SK-N-SH treated with all-trans-retinoic acid at 6 μM for 48 hours (cell line): ENCODE measurements at regions not wholly inside any gene's neighbourhood (a gene's known extent, or its start where the extent isn't known, plus 50 kb on each side); places are given as distances from the start of the nearest gene placed in this dataset.

Experiments used
- GLIS3 ChIP-seq: fragments of 250-450 bp; sonication (Bioruptor Pico); IDR thresholded peaks from 2 replicates; pipeline ENCODE4 v1.5.0; 2020; ENCODE audit warnings: mild to moderate bottlenecking, moderate library complexity
- RARB ChIP-seq: fragments of 250-450 bp; sonication (Bioruptor Pico); IDR thresholded peaks from 2 replicates; pipeline ENCODE4 v1.8.0; 2021; ENCODE audit warnings: mild to moderate bottlenecking, moderate library complexity
- TOX ChIP-seq: fragments of 250-450 bp; sonication (Bioruptor Pico); IDR thresholded peaks from 2 replicates; pipeline ENCODE4 v1.8.0; 2021; ENCODE audit warnings: mild to moderate bottlenecking, moderate library complexity, borderline replicate concordance
- ZFP3 ChIP-seq: fragments of 250-450 bp; sonication (Bioruptor Pico); IDR thresholded peaks from 2 replicates; pipeline ENCODE4 v1.5.0; 2020; ENCODE audit warnings: mild to moderate bottlenecking, moderate library complexity
- TF ChIP-seq, protein P1 (sequence below): fragments of 250-450 bp; sonication (Bioruptor Pico); IDR thresholded peaks from 2 replicates; pipeline ENCODE4 v1.8.0; 2020; ENCODE audit warnings: mild to moderate bottlenecking, moderate library complexity, borderline replicate concordance
- TF ChIP-seq, protein P2 (sequence below): fragments of 250-450 bp; sonication (Bioruptor Pico); IDR thresholded peaks from 2 replicates; pipeline ENCODE4 v1.5.1; 2021; ENCODE audit warnings: mild to moderate bottlenecking, moderate library complexity
- TF ChIP-seq, protein P3 (sequence below): fragments of 250-450 bp; sonication (Bioruptor Pico); IDR thresholded peaks from 2 replicates; pipeline ENCODE4 v1.8.0; 2021; ENCODE audit warnings: low read depth, mild to moderate bottlenecking, moderate library complexity, borderline replicate concordance

GRCh38 chr21:43298546-43299440, 128.1 kb downstream of the SIK1 start:
- TF ChIP-seq, protein P1, sequence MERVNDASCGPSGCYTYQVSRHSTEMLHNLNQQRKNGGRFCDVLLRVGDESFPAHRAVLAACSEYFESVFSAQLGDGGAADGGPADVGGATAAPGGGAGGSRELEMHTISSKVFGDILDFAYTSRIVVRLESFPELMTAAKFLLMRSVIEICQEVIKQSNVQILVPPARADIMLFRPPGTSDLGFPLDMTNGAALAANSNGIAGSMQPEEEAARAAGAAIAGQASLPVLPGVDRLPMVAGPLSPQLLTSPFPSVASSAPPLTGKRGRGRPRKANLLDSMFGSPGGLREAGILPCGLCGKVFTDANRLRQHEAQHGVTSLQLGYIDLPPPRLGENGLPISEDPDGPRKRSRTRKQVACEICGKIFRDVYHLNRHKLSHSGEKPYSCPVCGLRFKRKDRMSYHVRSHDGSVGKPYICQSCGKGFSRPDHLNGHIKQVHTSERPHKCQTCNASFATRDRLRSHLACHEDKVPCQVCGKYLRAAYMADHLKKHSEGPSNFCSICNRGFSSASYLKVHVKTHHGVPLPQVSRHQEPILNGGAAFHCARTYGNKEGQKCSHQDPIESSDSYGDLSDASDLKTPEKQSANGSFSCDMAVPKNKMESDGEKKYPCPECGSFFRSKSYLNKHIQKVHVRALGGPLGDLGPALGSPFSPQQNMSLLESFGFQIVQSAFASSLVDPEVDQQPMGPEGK (CRISPR knock-in tag) = no peak
- TF ChIP-seq ZFP3 (CRISPR knock-in tag) (no peak), RARB (CRISPR knock-in tag) (no peak), GLIS3 (CRISPR knock-in tag) (no peak), TOX (CRISPR knock-in tag) (no peak)
- TF ChIP-seq, protein P2, sequence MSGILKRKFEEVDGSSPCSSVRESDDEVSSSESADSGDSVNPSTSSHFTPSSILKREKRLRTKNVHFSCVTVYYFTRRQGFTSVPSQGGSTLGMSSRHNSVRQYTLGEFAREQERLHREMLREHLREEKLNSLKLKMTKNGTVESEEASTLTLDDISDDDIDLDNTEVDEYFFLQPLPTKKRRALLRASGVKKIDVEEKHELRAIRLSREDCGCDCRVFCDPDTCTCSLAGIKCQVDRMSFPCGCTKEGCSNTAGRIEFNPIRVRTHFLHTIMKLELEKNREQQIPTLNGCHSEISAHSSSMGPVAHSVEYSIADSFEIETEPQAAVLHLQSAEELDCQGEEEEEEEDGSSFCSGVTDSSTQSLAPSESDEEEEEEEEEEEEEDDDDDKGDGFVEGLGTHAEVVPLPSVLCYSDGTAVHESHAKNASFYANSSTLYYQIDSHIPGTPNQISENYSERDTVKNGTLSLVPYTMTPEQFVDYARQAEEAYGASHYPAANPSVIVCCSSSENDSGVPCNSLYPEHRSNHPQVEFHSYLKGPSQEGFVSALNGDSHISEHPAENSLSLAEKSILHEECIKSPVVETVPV = no peak
- TF ChIP-seq, protein P3, sequence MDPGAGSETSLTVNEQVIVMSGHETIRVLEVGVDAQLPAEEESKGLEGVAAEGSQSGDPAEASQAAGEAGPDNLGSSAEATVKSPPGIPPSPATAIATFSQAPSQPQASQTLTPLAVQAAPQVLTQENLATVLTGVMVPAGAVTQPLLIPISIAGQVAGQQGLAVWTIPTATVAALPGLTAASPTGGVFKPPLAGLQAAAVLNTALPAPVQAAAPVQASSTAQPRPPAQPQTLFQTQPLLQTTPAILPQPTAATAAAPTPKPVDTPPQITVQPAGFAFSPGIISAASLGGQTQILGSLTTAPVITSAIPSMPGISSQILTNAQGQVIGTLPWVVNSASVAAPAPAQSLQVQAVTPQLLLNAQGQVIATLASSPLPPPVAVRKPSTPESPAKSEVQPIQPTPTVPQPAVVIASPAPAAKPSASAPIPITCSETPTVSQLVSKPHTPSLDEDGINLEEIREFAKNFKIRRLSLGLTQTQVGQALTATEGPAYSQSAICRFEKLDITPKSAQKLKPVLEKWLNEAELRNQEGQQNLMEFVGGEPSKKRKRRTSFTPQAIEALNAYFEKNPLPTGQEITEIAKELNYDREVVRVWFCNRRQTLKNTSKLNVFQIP (CRISPR knock-in tag) = no peak
